ENCODE measurements at regions not wholly inside any gene's neighbourhood (a gene's known extent, or its start where the extent isn't known, plus 50 kb on each side); places are given as distances from the start of the nearest gene placed in this dataset.

- H3K4me1 Mint-ChIP-seq (ENCODE audit: low read depth), result peaks cover 15% of the 10 kb centered on the region
- peaks cover 8% of the 10 kb centered on the region for H3K27me3 Mint-ChIP-seq (ENCODE audit: insufficient read depth)
- H3K4me3 Mint-ChIP-seq, result no peak overlapping the region
- no peak overlapping the region for H3K27ac Mint-ChIP-seq
- no peaks in the 10 kb centered on the region for H3K9me3 Mint-ChIP-seq
- no peaks in the 10 kb centered on the region; the same call in 1 of the 2 replicates for H3K36me3 Mint-ChIP-seq (ENCODE audit: low read depth)
- DNase-seq, result no peak
- no peak for TF ChIP-seq CTCF (IDR thresholded peaks at IDR 0.05)
These were observed 97.7 kb downstream of the XCL2 start for GRCh38 chr1:168446081-168446480.

- no peak overlapping the region for H3K4me3 Mint-ChIP-seq
- DNase-seq, result no peak
- no peaks in the 10 kb centered on the region; the same call in 1 of the 2 replicates for H3K36me3 Mint-ChIP-seq (ENCODE audit: low read depth)
- H3K4me1 Mint-ChIP-seq (ENCODE audit: low read depth), result peaks cover 37% of the 10 kb centered on the region
- peaks cover 6% of the 10 kb centered on the region for H3K27me3 Mint-ChIP-seq (ENCODE audit: insufficient read depth)
- H3K9me3 Mint-ChIP-seq, result no peaks in the 10 kb centered on the region
- TF ChIP-seq CTCF (IDR thresholded peaks at IDR 0.05), result no peak
- no peak overlapping the region for H3K27ac Mint-ChIP-seq
These were observed 99.9 kb downstream of the XCL2 start for GRCh38 chr1:168443899-168444298.

- no peaks in the 10 kb centered on the region; the same call in 1 of the 2 replicates for H3K36me3 Mint-ChIP-seq (ENCODE audit: low read depth)
- no peak overlapping the region for H3K4me3 Mint-ChIP-seq
- H3K27ac Mint-ChIP-seq, result no peak overlapping the region
- DNase-seq, result no peak
- peaks cover 38% of the 10 kb centered on the region for H3K4me1 Mint-ChIP-seq (ENCODE audit: low read depth)
- H3K27me3 Mint-ChIP-seq (ENCODE audit: insufficient read depth), result peaks cover 3% of the 10 kb centered on the region
- H3K9me3 Mint-ChIP-seq, result no peaks in the 10 kb centered on the region
- no peak for TF ChIP-seq CTCF (IDR thresholded peaks at IDR 0.05)
These were observed 100.4 kb downstream of the XCL2 start for GRCh38 chr1:168443356-168443755.

GRCh38 chr1:168442931-168443330, 100.9 kb downstream of the XCL2 start:
- no peaks in the 10 kb centered on the region; the same call in 1 of the 2 replicates for H3K36me3 Mint-ChIP-seq (ENCODE audit: low read depth)
- peaks cover 38% of the 10 kb centered on the region for H3K4me1 Mint-ChIP-seq (ENCODE audit: low read depth)
- H3K9me3 Mint-ChIP-seq, result no peaks in the 10 kb centered on the region
- DNase-seq, result no peak
- peaks cover 2% of the 10 kb centered on the region for H3K27me3 Mint-ChIP-seq (ENCODE audit: insufficient read depth)
- no peak overlapping the region for H3K4me3 Mint-ChIP-seq
- no peak for TF ChIP-seq CTCF (IDR thresholded peaks at IDR 0.05)
- no peak overlapping the region for H3K27ac Mint-ChIP-seq

GRCh38 chr1:168441745-168442144, 102.1 kb downstream of the XCL2 start:
- Mint-ChIP-seq H3K27ac (no peak overlapping the region), H3K4me3 (no peak overlapping the region), H3K36me3 (ENCODE audit: low read depth) (no peaks in the 10 kb centered on the region; the same call in 1 of the 2 replicates), H3K9me3 (no peaks in the 10 kb centered on the region), H3K4me1 (ENCODE audit: low read depth) (peaks cover 38% of the 10 kb centered on the region), H3K27me3 (ENCODE audit: insufficient read depth) (peaks cover 4% of the 10 kb centered on the region)
- peak; percentile 13 for DNase-seq
- no peak for TF ChIP-seq CTCF (IDR thresholded peaks at IDR 0.05)

Data from HFFc6 (cell line).